Neural cell (in vitro differentiated cells): ENCODE measurements at regions not wholly inside any gene's neighbourhood (a gene's known extent, or its start where the extent isn't known, plus 50 kb on each side); places are given as distances from the start of the nearest gene placed in this dataset.

Experiments used
- H2AFZ ChIP-seq: fragments of 200-600, 300-800 bp; sonication (generic), shearing (Covaris generic); 2 replicates; pipeline ENCODE4 v1.6.0; 2014; ENCODE audit warnings: low read depth, mild to moderate bottlenecking, antibody characterized with exemption, low read length, moderate library complexity
- H3F3A ChIP-seq: fragments of 200-600 bp; shearing (Covaris generic); 2 replicates; pipeline ENCODE4 v1.6.1; 2016; ENCODE audit warnings: mild to moderate bottlenecking, moderate library complexity, mixed read lengths, antibody characterized with exemption, low read length; ENCODE audit not compliant: insufficient read depth, poor library complexity, severe bottlenecking
- H3K27ac ChIP-seq: fragments of 200-600, 300-800 bp; sonication (generic), shearing (Covaris generic); 2 replicates; pipeline ENCODE4 v1.5.1; 2014; ENCODE audit warnings: mild to moderate bottlenecking, low read length, moderate library complexity
- H3K27me3 ChIP-seq: fragments of 300-800, 200-600 bp; sonication (generic), shearing (Covaris generic); 2 replicates; pipeline ENCODE4 v1.6.0; 2014; ENCODE audit warnings: mild to moderate bottlenecking, low read depth, low read length, moderate library complexity; ENCODE audit not compliant: insufficient read depth
- H3K36me3 ChIP-seq: fragments of 300-800, 200-600 bp; sonication (generic), shearing (Covaris generic); 2 replicates; pipeline ENCODE4 v1.5.1; 2014; ENCODE audit warnings: mild to moderate bottlenecking, antibody characterized with exemption, low read length, moderate library complexity; ENCODE audit not compliant: insufficient read depth
- H3K4me2 ChIP-seq: fragments of 300-800, 200-600 bp; sonication (generic), shearing (Covaris generic); 2 replicates; pipeline ENCODE4 v1.6.0; 2014; ENCODE audit warnings: mild to moderate bottlenecking, low read length
- H3K4me3 ChIP-seq: fragments of 300-800, 200-600 bp; sonication (generic), shearing (Covaris generic); 2 replicates; pipeline ENCODE4 v1.5.1; 2014; ENCODE audit warnings: mild to moderate bottlenecking, low read length, moderate library complexity
- H3K79me2 ChIP-seq: fragments of 200-600 bp; shearing (Covaris generic); replicated peaks from 2 replicates; pipeline ENCODE4 v1.6.0; 2014; ENCODE audit warnings: mild to moderate bottlenecking, low read length, moderate library complexity; ENCODE audit not compliant: insufficient read depth
- H3K9ac ChIP-seq: fragments of 300-800, 200-600 bp; sonication (generic), shearing (Covaris generic); 2 replicates; pipeline ENCODE4 v1.6.1; 2016; ENCODE audit warnings: mild to moderate bottlenecking, low read length, mixed read lengths
- H3K9me2 ChIP-seq: fragments of 200-600 bp; shearing (Covaris generic); 2 replicates; pipeline ENCODE4 v1.6.1; 2016; ENCODE audit warnings: mild to moderate bottlenecking, low read length, mixed read lengths; ENCODE audit not compliant: insufficient read depth
- H3K9me3 ChIP-seq: fragments of 200-600, 300-800 bp; sonication (generic), shearing (Covaris generic); 2 replicates; pipeline ENCODE4 v1.6.1; 2016; ENCODE audit warnings: mild to moderate bottlenecking, mixed run types, low read length, moderate library complexity, mixed read lengths
- H4K20me1 ChIP-seq: fragments of 200-600 bp; shearing (Covaris generic); 2 replicates; pipeline ENCODE4 v1.6.1; 2016; ENCODE audit warnings: mild to moderate bottlenecking, mixed run types; ENCODE audit not compliant: insufficient read depth
- EP300 ChIP-seq: fragments of 450-650 bp; conservative IDR thresholded peaks from 2 replicates; pipeline ENCODE4 v1.6.1; 2014; ENCODE audit warnings: antibody characterized with exemption, mild to moderate bottlenecking, moderate library complexity; ENCODE audit not compliant: poor library complexity, severe bottlenecking
- EZH2 ChIP-seq: fragments of 200-600, 300-800 bp; shearing (Covaris generic), sonication (generic); IDR thresholded peaks from 2 replicates; pipeline ENCODE4 v1.6.1; 2014; ENCODE audit warnings: antibody characterized with exemption, low read length, borderline replicate concordance, mild to moderate bottlenecking; ENCODE audit not compliant: insufficient read depth, poor library complexity, severe bottlenecking
- MXI1 ChIP-seq: fragments of 450-650 bp; conservative IDR thresholded peaks from 2 replicates; pipeline ENCODE4 v1.6.1; 2014; ENCODE audit warnings: antibody characterized with exemption, mild to moderate bottlenecking; ENCODE audit not compliant: poor library complexity, severe bottlenecking
- POLR2AphosphoS5 ChIP-seq: IDR thresholded peaks from 2 replicates; pipeline ENCODE4 v1.6.1; 2012
- RAD21 ChIP-seq: fragments of 450-650 bp; conservative IDR thresholded peaks from 2 replicates; pipeline ENCODE4 v1.6.1; 2014; ENCODE audit warnings: antibody characterized with exemption, mild to moderate bottlenecking, moderate library complexity
- REST ChIP-seq: IDR thresholded peaks from 2 replicates; pipeline ENCODE4 v1.6.1; 2012; ENCODE audit warnings: borderline replicate concordance
- SMC3 ChIP-seq: fragments of 450-650 bp; conservative IDR thresholded peaks from 2 replicates; pipeline ENCODE4 v1.6.1; 2014; ENCODE audit warnings: antibody characterized with exemption, mild to moderate bottlenecking, moderate library complexity; ENCODE audit not compliant: poor library complexity
- TAF1 ChIP-seq: IDR thresholded peaks from 2 replicates; pipeline ENCODE4 v1.6.1; 2012; ENCODE audit warnings: low read depth
- TF ChIP-seq, protein P1 (sequence below): fragments of 450-650 bp; IDR thresholded peaks from 2 replicates; pipeline ENCODE4 v1.5.1; 2014; ENCODE audit warnings: antibody characterized with exemption, mild to moderate bottlenecking, moderate library complexity; ENCODE audit not compliant: poor library complexity, severe bottlenecking

DNA sequence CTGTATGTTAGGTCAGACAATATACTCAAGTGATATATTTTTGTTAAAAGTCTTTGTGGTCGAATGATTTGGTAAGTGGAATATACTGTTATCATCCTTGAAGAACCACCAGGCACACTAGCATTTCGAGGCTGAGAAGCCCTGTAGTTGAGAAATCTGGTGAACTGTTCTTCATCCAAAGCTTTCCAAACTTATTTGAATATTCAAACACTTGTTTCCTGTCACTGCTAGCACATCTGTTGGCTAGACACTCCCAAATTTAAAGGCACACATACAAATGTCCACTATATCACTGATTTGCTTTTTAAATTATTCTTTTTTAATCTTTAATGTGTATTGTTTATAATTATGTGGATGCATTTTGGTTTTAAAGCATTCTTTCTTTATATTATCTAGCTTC lies 241.9 kb upstream of the CNTNAP5 start:
- Histone ChIP-seq H3K4me2 (no peak overlapping the region), H2AFZ (no peak overlapping the region), H3K27me3 (no peaks in the 10 kb centered on the region), H3K79me2 (no peaks in the 10 kb centered on the region), H3K36me3 (no peaks in the 10 kb centered on the region), H3F3A (no peaks in the 10 kb centered on the region), H3K9me3 (no peaks in the 10 kb centered on the region), H3K9me2 (no peaks in the 10 kb centered on the region), H3K9ac (no peak overlapping the region), H3K27ac (no peak overlapping the region), H3K4me3 (no peak overlapping the region), H4K20me1 (no peaks in the 10 kb centered on the region)
- no peak for TF ChIP-seq REST
- no peak for TF ChIP-seq MXI1
- no peak for TF ChIP-seq EZH2
- TF ChIP-seq RAD21, result no peak
- TF ChIP-seq, protein P1, sequence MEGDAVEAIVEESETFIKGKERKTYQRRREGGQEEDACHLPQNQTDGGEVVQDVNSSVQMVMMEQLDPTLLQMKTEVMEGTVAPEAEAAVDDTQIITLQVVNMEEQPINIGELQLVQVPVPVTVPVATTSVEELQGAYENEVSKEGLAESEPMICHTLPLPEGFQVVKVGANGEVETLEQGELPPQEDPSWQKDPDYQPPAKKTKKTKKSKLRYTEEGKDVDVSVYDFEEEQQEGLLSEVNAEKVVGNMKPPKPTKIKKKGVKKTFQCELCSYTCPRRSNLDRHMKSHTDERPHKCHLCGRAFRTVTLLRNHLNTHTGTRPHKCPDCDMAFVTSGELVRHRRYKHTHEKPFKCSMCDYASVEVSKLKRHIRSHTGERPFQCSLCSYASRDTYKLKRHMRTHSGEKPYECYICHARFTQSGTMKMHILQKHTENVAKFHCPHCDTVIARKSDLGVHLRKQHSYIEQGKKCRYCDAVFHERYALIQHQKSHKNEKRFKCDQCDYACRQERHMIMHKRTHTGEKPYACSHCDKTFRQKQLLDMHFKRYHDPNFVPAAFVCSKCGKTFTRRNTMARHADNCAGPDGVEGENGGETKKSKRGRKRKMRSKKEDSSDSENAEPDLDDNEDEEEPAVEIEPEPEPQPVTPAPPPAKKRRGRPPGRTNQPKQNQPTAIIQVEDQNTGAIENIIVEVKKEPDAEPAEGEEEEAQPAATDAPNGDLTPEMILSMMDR, result no peak
- TF ChIP-seq POLR2AphosphoS5, result no peak
- TF ChIP-seq EP300, result no peak
- no peak for TF ChIP-seq SMC3
- TF ChIP-seq TAF1, result no peak

DNA sequence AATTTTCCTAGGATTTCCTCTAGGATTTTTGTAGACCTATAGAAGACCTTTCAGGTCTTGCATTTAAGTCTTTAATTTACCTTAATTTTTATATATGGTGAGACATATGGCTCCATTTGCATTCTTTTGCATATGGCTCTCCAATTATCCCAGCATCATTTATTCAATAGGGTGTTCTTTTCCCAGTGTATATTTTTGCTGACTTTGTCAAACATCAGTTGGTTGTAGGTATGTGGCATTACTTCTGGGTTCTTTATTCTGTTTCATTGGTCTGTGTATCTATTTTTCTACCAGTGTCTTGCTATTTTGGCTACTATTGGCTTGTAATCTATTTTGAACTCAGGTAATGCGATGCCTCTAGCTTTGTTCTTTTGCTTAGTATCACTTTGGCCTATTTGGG lies 239.8 kb upstream of the CNTNAP5 start:
- TF ChIP-seq, protein P1, result no peak
- TF ChIP-seq REST (no peak), SMC3 (no peak), EP300 (no peak), POLR2AphosphoS5 (no peak), MXI1 (no peak), EZH2 (no peak), TAF1 (no peak), RAD21 (no peak)
- no peak overlapping the region for H2AFZ ChIP-seq
- H3K9ac ChIP-seq, result no peak overlapping the region
- no peak overlapping the region for H3K27ac ChIP-seq
- no peak overlapping the region for H3K4me2 ChIP-seq
- no peaks in the 10 kb centered on the region for H3K36me3 ChIP-seq
- H3K27me3 ChIP-seq, result no peaks in the 10 kb centered on the region
- H4K20me1 ChIP-seq, result no peaks in the 10 kb centered on the region
- H3K4me3 ChIP-seq, result no peak overlapping the region
- no peaks in the 10 kb centered on the region for H3F3A ChIP-seq
- H3K9me2 ChIP-seq, result no peaks in the 10 kb centered on the region
- no peaks in the 10 kb centered on the region for H3K79me2 ChIP-seq
- no peaks in the 10 kb centered on the region for H3K9me3 ChIP-seq
